Ovary (tissue), 7 donors: ENCODE measurements at regions not wholly inside any gene's neighbourhood (a gene's known extent, or its start where the extent isn't known, plus 50 kb on each side); places are given as distances from the start of the nearest gene placed in this dataset.

Source experiments
- DNase-seq, 5 donors: peaks; one replicate each; pipeline ENCODE4 v3.0.0-alpha.2; 2019 to 2020
- H3K27ac ChIP-seq, 2 donors: fragments of 200-600 bp; one replicate each; pipeline versions ENCODE4 v1.5.1 to v1.8.0; 2019 to 2022
- H3K27me3 ChIP-seq: fragments of 200-600 bp; one replicate; pipeline ENCODE4 v1.8.0; 2022
- H3K36me3 ChIP-seq: fragments of 200-600 bp; sonication (generic); one replicate; pipeline ENCODE4 v1.5.1; 2019
- H3K4me1 ChIP-seq: one replicate; pipeline ENCODE4 v1.8.1; 2013; ENCODE audit warnings: mild to moderate bottlenecking, moderate library complexity; ENCODE audit not compliant: insufficient read depth
- H3K4me3 ChIP-seq: fragments of 200-600 bp; sonication (generic); one replicate; pipeline ENCODE4 v1.5.1; 2017
- H3K9me3 ChIP-seq, 2 donors: fragments of 200-600 bp in 1 of 2; sonication (generic) in 1 of 2; one replicate each; pipeline versions ENCODE4 v1.5.1 to v1.8.1; 2013 to 2019; ENCODE audit warnings: mild to moderate bottlenecking in 1 of 2, moderate library complexity in 1 of 2
- EP300 ChIP-seq: sonication (generic); formaldehyde crosslinking; IDR thresholded peaks from one replicate; pipeline ENCODE4 v1.6.1; 2017; ENCODE audit warnings: antibody characterized with exemption
- POLR2A ChIP-seq: fragments of 450-650 bp; IDR thresholded peaks from one replicate; pipeline ENCODE4 v1.6.1; 2017; ENCODE audit warnings: antibody characterized with exemption, mild to moderate bottlenecking, moderate library complexity
- WGBS, 3 donors: extraction: QIAGEN DNeasy Blood & Tissue Kit in 1 of 3; methylation state at CpG; one replicate each; pipeline versions ENCODE4 v1.1.5 to v1.1.7; 2013 to 2017; 5-methylcytosine and 5-hydroxymethylcytosine counted together
- intact Hi-C, 4 donors: fragments of 100-400 bp; cut with DNase I; formaldehyde crosslinking; loops; one replicate each; pipeline versions ENCODE4 v1.11.0 to v1.15.1; 2022 to 2023
- TF ChIP-seq, protein P1 (sequence below), 3 donors: fragments of 450-650 bp in 2 of 3; fragments of 200-600 bp in 1 of 3; IDR thresholded peaks; one replicate each; pipeline versions ENCODE4 v1.5.1 to v1.8.0; 2016 to 2022; ENCODE audit warnings: antibody characterized with exemption in 3 of 3, mild to moderate bottlenecking in 1 of 3
- donor health status: DM: no; HTN: no; CAD: no; lungs with moderate emphysema.
- donor health status: DM: no; HTN: no; CAD: no.
- donor health status: Bipolar disorder and iron deficiency.
- donor health status: DM: no; HTN: no; CAD: no.
- donor health status: DM: yes; HTN: yes; CAD: no.

DNA sequence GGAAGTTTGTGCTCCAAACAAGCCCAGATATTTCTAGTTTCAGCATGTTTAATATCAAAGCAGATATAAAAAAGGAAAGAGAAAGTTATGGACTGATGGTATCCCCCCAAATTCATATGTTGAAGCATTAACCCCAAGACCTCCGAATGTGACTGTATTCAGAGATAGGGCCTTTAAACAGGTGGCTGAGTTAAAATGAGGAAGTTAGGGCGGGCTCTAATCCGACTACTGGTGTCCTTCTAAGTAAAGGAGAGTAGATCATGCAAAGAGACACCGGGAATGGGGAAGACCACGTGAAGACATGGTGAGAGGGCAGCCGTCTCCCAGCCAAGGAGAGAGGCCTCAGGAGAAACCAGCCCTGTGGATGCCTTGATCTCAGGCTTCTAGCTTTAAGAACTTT lies 324.1 kb upstream of the KIF2A start:
- no peaks in the 10 kb centered on the region for H3K36me3 ChIP-seq
- H3K27me3 ChIP-seq = no peaks in the 10 kb centered on the region
- H3K4me3 ChIP-seq = no peak overlapping the region
- no peak for TF ChIP-seq POLR2A
- TF ChIP-seq EP300 = no peak
- TF ChIP-seq, protein P1, sequence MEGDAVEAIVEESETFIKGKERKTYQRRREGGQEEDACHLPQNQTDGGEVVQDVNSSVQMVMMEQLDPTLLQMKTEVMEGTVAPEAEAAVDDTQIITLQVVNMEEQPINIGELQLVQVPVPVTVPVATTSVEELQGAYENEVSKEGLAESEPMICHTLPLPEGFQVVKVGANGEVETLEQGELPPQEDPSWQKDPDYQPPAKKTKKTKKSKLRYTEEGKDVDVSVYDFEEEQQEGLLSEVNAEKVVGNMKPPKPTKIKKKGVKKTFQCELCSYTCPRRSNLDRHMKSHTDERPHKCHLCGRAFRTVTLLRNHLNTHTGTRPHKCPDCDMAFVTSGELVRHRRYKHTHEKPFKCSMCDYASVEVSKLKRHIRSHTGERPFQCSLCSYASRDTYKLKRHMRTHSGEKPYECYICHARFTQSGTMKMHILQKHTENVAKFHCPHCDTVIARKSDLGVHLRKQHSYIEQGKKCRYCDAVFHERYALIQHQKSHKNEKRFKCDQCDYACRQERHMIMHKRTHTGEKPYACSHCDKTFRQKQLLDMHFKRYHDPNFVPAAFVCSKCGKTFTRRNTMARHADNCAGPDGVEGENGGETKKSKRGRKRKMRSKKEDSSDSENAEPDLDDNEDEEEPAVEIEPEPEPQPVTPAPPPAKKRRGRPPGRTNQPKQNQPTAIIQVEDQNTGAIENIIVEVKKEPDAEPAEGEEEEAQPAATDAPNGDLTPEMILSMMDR (IDR thresholded peaks at IDR 0.05) = no peak
- no peak overlapping the region for H3K27ac ChIP-seq
- intact Hi-C loops = no loop called here
- WGBS, 3 donors = 68 to 74% (median 73%) methylated on average over 6 of the region's 6 CpGs
- no peaks in the 10 kb centered on the region for H3K9me3 ChIP-seq
- no peak for DNase-seq
- H3K4me1 ChIP-seq = no peaks in the 10 kb centered on the region

DNA sequence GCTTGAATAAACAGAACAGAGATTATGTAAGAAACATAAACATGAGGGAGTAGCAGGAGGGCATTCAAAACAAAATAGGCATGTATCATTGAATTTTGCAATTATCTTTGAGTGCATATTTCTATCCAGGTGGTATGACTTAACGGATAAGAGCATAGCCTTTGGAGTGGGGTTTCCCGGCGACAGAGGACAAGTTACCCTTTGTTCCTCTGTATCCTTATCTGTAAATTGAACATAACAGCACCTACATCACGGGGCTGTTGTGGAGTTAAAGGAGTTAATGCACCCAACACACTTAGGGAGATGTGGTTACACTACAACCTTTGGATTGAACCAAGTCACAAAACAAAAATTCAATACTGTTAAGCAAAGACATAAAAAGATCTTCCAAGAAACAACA lies 314.6 kb upstream of the KIF2A start:
- intact Hi-C loops = no loop called here
- TF ChIP-seq, protein P1 (IDR thresholded peaks at IDR 0.05) = no peak
- TF ChIP-seq POLR2A = no peak
- no peak for TF ChIP-seq EP300
- Histone ChIP-seq H3K9me3 (no peaks in the 10 kb centered on the region), H3K27me3 (no peaks in the 10 kb centered on the region), H3K27ac (no peak overlapping the region), H3K36me3 (no peaks in the 10 kb centered on the region), H3K4me3 (no peak overlapping the region), H3K4me1 (no peaks in the 10 kb centered on the region)
- 39 to 53% (median 39%) methylated on average over 4 of the region's 4 CpGs for WGBS, 3 donors
- DNase-seq = no peak

DNA sequence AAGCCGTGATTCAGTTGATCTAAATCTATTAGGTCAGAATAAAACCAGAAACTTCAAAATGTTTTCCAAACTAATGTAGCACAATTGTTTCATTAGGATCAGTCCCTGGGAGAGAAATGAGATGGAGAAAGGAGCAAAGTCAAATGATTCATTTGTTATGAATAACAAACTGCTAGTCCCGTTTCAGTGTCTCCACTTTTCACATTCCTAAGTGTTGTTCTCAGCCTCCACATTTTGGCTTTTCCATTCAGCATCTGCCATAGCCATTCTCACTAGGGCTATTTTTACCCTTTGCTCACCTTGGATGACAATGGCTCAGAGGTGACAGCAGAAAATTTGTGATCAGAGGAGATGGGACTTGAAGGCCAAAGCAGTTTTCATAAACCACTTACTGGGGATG lies 314.1 kb upstream of the KIF2A start:
- H3K9me3 ChIP-seq = no peaks in the 10 kb centered on the region
- no peak for DNase-seq
- no peak overlapping the region for H3K27ac ChIP-seq
- no peaks in the 10 kb centered on the region for H3K4me1 ChIP-seq
- intact Hi-C loops = no loop called here
- no peak overlapping the region for H3K4me3 ChIP-seq
- no peaks in the 10 kb centered on the region for H3K27me3 ChIP-seq
- no peaks in the 10 kb centered on the region for H3K36me3 ChIP-seq
- 14 to 45% (median 22%) methylated on average over 2 of the region's 2 CpGs for WGBS, 3 donors
- TF ChIP-seq EP300 (no peak), POLR2A (no peak)
- TF ChIP-seq, protein P1 (IDR thresholded peaks at IDR 0.05) = no peak

DNA sequence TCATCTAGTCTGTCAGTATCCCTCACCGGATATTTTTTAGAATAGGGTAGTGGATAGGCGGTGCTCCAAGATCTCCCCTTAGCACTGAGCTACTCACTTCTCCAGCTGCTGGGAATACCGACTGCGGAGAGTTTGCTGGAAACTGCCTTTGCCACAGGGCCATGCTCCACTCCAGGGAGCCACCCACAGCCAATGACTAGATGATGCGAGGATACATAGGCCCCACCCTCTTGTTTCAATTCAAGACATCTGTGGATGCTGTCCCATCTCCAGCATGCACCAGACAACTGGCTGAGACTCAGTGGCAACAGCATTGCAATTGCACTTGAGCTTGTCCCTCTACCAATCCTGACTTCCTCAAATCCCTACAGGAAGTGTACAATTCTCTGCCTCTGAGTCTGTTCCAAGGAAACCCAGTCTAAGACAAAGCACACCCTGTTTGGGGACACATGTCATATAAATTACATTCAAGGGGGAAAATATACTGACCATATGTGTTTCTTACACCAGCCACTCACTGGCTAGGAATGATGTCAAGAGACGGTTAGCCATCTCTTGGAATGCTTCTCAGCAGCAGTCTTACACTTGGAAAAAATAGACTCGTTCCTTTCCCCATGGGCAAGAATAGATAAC lies 312.6 kb upstream of the KIF2A start:
- no peak overlapping the region for H3K4me3 ChIP-seq
- no peaks in the 10 kb centered on the region for H3K36me3 ChIP-seq
- WGBS, 3 donors = 74 to 83% (median 75%) methylated on average over 7 of the region's 7 CpGs
- intact Hi-C loops = no loop called here
- no peak overlapping the region for H3K27ac ChIP-seq
- H3K9me3 ChIP-seq = no peaks in the 10 kb centered on the region
- no peak for DNase-seq
- no peak for TF ChIP-seq EP300
- TF ChIP-seq, protein P1 (IDR thresholded peaks at IDR 0.05) = no peak
- H3K4me1 ChIP-seq = no peaks in the 10 kb centered on the region
- H3K27me3 ChIP-seq = no peaks in the 10 kb centered on the region
